ENCODE measurements at regions not wholly inside any gene's neighbourhood (a gene's known extent, or its start where the extent isn't known, plus 50 kb on each side); places are given as distances from the start of the nearest gene placed in this dataset.

- Histone ChIP-seq H3K4me3 (no peak overlapping the region), H3K9me3 (no peaks in the 10 kb centered on the region), H3K4me1 (peaks cover 0 to 6% (median 0%) of the 10 kb centered on the region in 4 donors), H3K27ac (no peak overlapping the region), H3K27me3 (no peaks in the 10 kb centered on the region), H3K36me3 (no peaks in the 10 kb centered on the region)
- no CpG with 5 or more reads among the region's 1 CpG for WGBS, 2 donors (ENCODE audit: low coverage in 1 of 2)
- intact Hi-C loops (cut with DNase I; ENCODE audit: low total_unique reads) (no loop called here), in situ Hi-C loops (cut with MboI; ENCODE audit: low pct_ligation_motif_present in 1 of 4, low pct_unique_long_range_greater_than_20kb in 1 of 4, low sequenced_read_pairs in 3 of 4) (no loop called here)
- TF ChIP-seq CTCF (IDR thresholded peaks at IDR 0.05), result no peak
- TF ChIP-seq EP300 (IDR thresholded peaks at IDR 0.05; ENCODE audit: low read depth), result no peak
- no peak for TF ChIP-seq POLR2A (IDR thresholded peaks at IDR 0.05)
- TF ChIP-seq POLR2AphosphoS5 (IDR thresholded peaks at IDR 0.05), result no peak
- DNase-seq, result no peak
These were observed 167.4 kb downstream of the TOX3 start for GRCh38 chr16:52379551-52379950.

GRCh38 chr16:52376676-52377280 lies 170.2 kb downstream of the TOX3 start:
- peak overlapping the region in 1 of 4 donors; percentile 28 for H3K27ac ChIP-seq
- 68 to 71% methylated on average over 5 to 9 of the region's 9 CpGs for WGBS, 2 donors (ENCODE audit: low coverage in 1 of 2)
- no peaks in the 10 kb centered on the region for H3K27me3 ChIP-seq
- in situ Hi-C loops (cut with MboI; ENCODE audit: low pct_ligation_motif_present in 1 of 4, low pct_unique_long_range_greater_than_20kb in 1 of 4, low sequenced_read_pairs in 3 of 4), result no loop called here
- intact Hi-C loops (cut with DNase I; ENCODE audit: low total_unique reads), result no loop called here
- no peak for DNase-seq
- no peaks in the 10 kb centered on the region for H3K4me1 ChIP-seq
- H3K9me3 ChIP-seq, result no peaks in the 10 kb centered on the region
- no peak overlapping the region for H3K4me3 ChIP-seq
- no peaks in the 10 kb centered on the region for H3K36me3 ChIP-seq
- TF ChIP-seq POLR2AphosphoS5 (IDR thresholded peaks at IDR 0.05) (peak in 2 of 3 donors; percentile 56 to 61), CTCF (IDR thresholded peaks at IDR 0.05) (no peak)

GRCh38 chr16:52372313-52372712 lies 174.6 kb downstream of the TOX3 start:
- no peak for DNase-seq
- H3K27me3 ChIP-seq, result no peaks in the 10 kb centered on the region
- H3K4me1 ChIP-seq, result no peaks in the 10 kb centered on the region
- TF ChIP-seq POLR2AphosphoS5 (IDR thresholded peaks at IDR 0.05) (no peak), CTCF (IDR thresholded peaks at IDR 0.05) (no peak), POLR2A (IDR thresholded peaks at IDR 0.05) (no peak), EP300 (IDR thresholded peaks at IDR 0.05; ENCODE audit: low read depth) (no peak)
- H3K27ac ChIP-seq, result no peak overlapping the region
- H3K36me3 ChIP-seq, result no peaks in the 10 kb centered on the region
- no peaks in the 10 kb centered on the region for H3K9me3 ChIP-seq
- intact Hi-C loops (cut with DNase I; ENCODE audit: low total_unique reads) (no loop called here), in situ Hi-C loops (cut with MboI; ENCODE audit: low pct_ligation_motif_present in 1 of 4, low pct_unique_long_range_greater_than_20kb in 1 of 4, low sequenced_read_pairs in 3 of 4) (no loop called here)
- no peak overlapping the region for H3K4me3 ChIP-seq

GRCh38 chr16:52368859-52369258 lies 178.1 kb downstream of the TOX3 start:
- H3K27ac ChIP-seq, result no peak overlapping the region
- WGBS, 2 donors (ENCODE audit: low coverage in 1 of 2), result 57 to 62% methylated on average over 4 of the region's 4 CpGs
- H3K36me3 ChIP-seq, result no peaks in the 10 kb centered on the region
- in situ Hi-C loops (cut with MboI; ENCODE audit: low pct_ligation_motif_present in 1 of 4, low pct_unique_long_range_greater_than_20kb in 1 of 4, low sequenced_read_pairs in 3 of 4), result no loop called here
- no peaks in the 10 kb centered on the region for H3K4me1 ChIP-seq
- H3K4me3 ChIP-seq, result no peak overlapping the region
- DNase-seq, result no peak
- no peaks in the 10 kb centered on the region for H3K27me3 ChIP-seq
- H3K9me3 ChIP-seq, result no peaks in the 10 kb centered on the region
- no peak for TF ChIP-seq POLR2AphosphoS5 (IDR thresholded peaks at IDR 0.05)
- no peak for TF ChIP-seq POLR2A (IDR thresholded peaks at IDR 0.05)
- no peak for TF ChIP-seq CTCF (IDR thresholded peaks at IDR 0.05)
- TF ChIP-seq EP300 (IDR thresholded peaks at IDR 0.05; ENCODE audit: low read depth), result no peak
- intact Hi-C loops (cut with DNase I; ENCODE audit: low total_unique reads), result no loop called here

Data from transverse colon (tissue), 4 donors.